GM21528 (cell line): ENCODE measurements at regions not wholly inside any gene's neighbourhood (a gene's known extent, or its start where the extent isn't known, plus 50 kb on each side); places are given as distances from the start of the nearest gene placed in this dataset.
"Not testable (repeated sequence)": the region's sequence is repeated elsewhere in the genome, so short reads cannot be mapped to it uniquely, and the experiment has no call there.

Experiments
- ATAC-seq: cut with Tn5 transposase; IDR thresholded peaks from one replicate; pipeline ENCODE4 v1.9.1; 2021; ENCODE audit warnings: mild to moderate bottlenecking, moderate library complexity; ENCODE audit not compliant: unreplicated experiment, low FRiP score

GRCh38 chr2:87343347-87343746 lies 321.7 kb upstream of the PLGLB1 start:
- ATAC-seq, result not testable (repeated sequence)

- ATAC-seq, result not testable (repeated sequence)
Measured at GRCh38 chr2:87345283-87345682, 323.6 kb upstream of the PLGLB1 start.

- not testable (repeated sequence) for ATAC-seq
Measured at GRCh38 chr2:87348556-87348955, 326.9 kb upstream of the PLGLB1 start.

- ATAC-seq, result not testable (repeated sequence)
Measured at GRCh38 chr2:87349006-87349405, 327.4 kb upstream of the PLGLB1 start.

GRCh38 chr2:87352178-87352934 lies 330.7 kb upstream of the PLGLB1 start:
- not testable (repeated sequence) for ATAC-seq

- ATAC-seq, result not testable (repeated sequence)
Measured at GRCh38 chr2:87353408-87353807, 331.8 kb upstream of the PLGLB1 start.

- not testable (repeated sequence) for ATAC-seq
Measured at GRCh38 chr2:87354102-87354501, 332.5 kb upstream of the PLGLB1 start.

GRCh38 chr2:87360250-87360649 lies 338.6 kb upstream of the PLGLB1 start:
- not testable (repeated sequence) for ATAC-seq

GRCh38 chr2:87360927-87361326 lies 339.3 kb upstream of the PLGLB1 start:
- ATAC-seq, result not testable (repeated sequence)

GRCh38 chr2:87361805-87362204 lies 340.2 kb upstream of the PLGLB1 start:
- ATAC-seq, result not testable (repeated sequence)

- not testable (repeated sequence) for ATAC-seq
Measured at GRCh38 chr2:87364379-87364778, 342.7 kb upstream of the PLGLB1 start.

GRCh38 chr2:87365038-87365437 lies 343.4 kb upstream of the PLGLB1 start:
- not testable (repeated sequence) for ATAC-seq

- not testable (repeated sequence) for ATAC-seq
Measured at GRCh38 chr2:87386063-87386560, 361.8 kb upstream of the PLGLB2 start.

GRCh38 chr2:87395784-87396183 lies 352.1 kb upstream of the PLGLB2 start:
- not testable (repeated sequence) for ATAC-seq

GRCh38 chr2:87396551-87397265 lies 351.2 kb upstream of the PLGLB2 start:
- not testable (repeated sequence) for ATAC-seq

- ATAC-seq, result not testable (repeated sequence)
Measured at GRCh38 chr2:87397276-87398065, 350.4 kb upstream of the PLGLB2 start.

GRCh38 chr2:87398567-87399305 lies 349.2 kb upstream of the PLGLB2 start:
- ATAC-seq, result not testable (repeated sequence)

GRCh38 chr2:87401726-87402345 lies 346.1 kb upstream of the PLGLB2 start:
- no peak for ATAC-seq

- ATAC-seq, result no peak
Measured at GRCh38 chr2:87403893-87404175, 344.1 kb upstream of the PLGLB2 start.
